HepG2 (cell line): ENCODE measurements at regions not wholly inside any gene's neighbourhood (a gene's known extent, or its start where the extent isn't known, plus 50 kb on each side); places are given as distances from the start of the nearest gene placed in this dataset.

Experiments
- ATAC-seq: fragments of 200-7000 bp; cut with Tn5 transposase; 3 replicates; pipeline ENCODE4 v1.9.1; 2020; ENCODE audit warnings: mild to moderate bottlenecking, moderate library complexity
- BruUV-seq: library from RNA; stranded (reverse); fragments of 400-500 nt; replicated peaks from 2 replicates; lab custom pipeline; 2021; lab: Mats Ljungman, UMichigan
- CTCF ChIA-PET: fragments of 300-600 bp; formaldehyde crosslinking; extraction: SDS; loops from one replicate; lab custom pipeline; 2021; ENCODE audit warnings: low total read pairs, inconsistent platforms, low intra/inter-chr PET ratio; lab: Yijun Ruan, JAX
- POLR2A ChIA-PET: fragments of 350-600 bp; sonication (Branson Sonifier 250); formaldehyde crosslinking; loops from one replicate; lab custom pipeline; 2020; ENCODE audit warnings: antibody characterized with exemption, inconsistent platforms; lab: Yijun Ruan, JAX
- DNase-seq: peaks from one replicate; pipeline ENCODE4 v3.0.0-alpha.2; 2015; ENCODE audit warnings: low spot score
- FAIRE-seq: peaks from 3 replicates; lab custom pipeline; 2011; peaks lifted over from hg19 to GRCh38; lab: Jason Lieb, UNC
- H2AFZ ChIP-seq: one replicate; pipeline ENCODE4 v1.6.1; 2011; ENCODE audit warnings: low read length, inconsistent platforms
- H3K27ac ChIP-seq: fragments of 300-600 bp; 3 replicates; pipeline ENCODE4 v1.8.0; 2011; ENCODE audit warnings: mixed run types, mild to moderate bottlenecking, mixed read lengths, low read length, inconsistent platforms; ENCODE audit not compliant: insufficient read depth; ENCODE audit errors: extremely low read length
- H3K27me3 ChIP-seq, 2 experiments: fragments of 200-600 bp in 1 of 2; 2 replicates in 1 of 2; 3 replicates in 1 of 2; pipeline versions ENCODE4 v1.6.0 to v1.8.0; 2011; ENCODE audit warnings: low read length in 2 of 2, mild to moderate bottlenecking in 2 of 2, moderate library complexity in 2 of 2, inconsistent platforms in 1 of 2; ENCODE audit not compliant: insufficient read depth in 2 of 2, control insufficient read depth in 1 of 2
- H3K36me3 ChIP-seq, 2 experiments: fragments of 200-600 bp in 1 of 2; replicated peaks in 1 of 2; 2 replicates in 1 of 2; 3 replicates in 1 of 2; pipeline versions ENCODE4 v1.5.1 to v1.8.0; 2011; ENCODE audit warnings: low read length in 2 of 2, inconsistent platforms in 1 of 2; ENCODE audit not compliant: insufficient read depth in 2 of 2, control insufficient read depth in 1 of 2
- H3K4me1 ChIP-seq: 2 replicates; pipeline ENCODE4 v1.5.1; 2012; ENCODE audit warnings: low read length, inconsistent platforms; ENCODE audit not compliant: insufficient read depth
- H3K4me2 ChIP-seq: 2 replicates; pipeline ENCODE4 v1.6.0; 2011; ENCODE audit warnings: low read depth, low read length, inconsistent platforms
- H3K4me3 ChIP-seq, 3 experiments: fragments of 200-600 bp in 1 of 3; sonication (generic), shearing (Covaris generic) in 1 of 3; replicated peaks in 1 of 3; 2 replicates each; pipeline ENCODE4 v1.5.1; 2011 to 2016; ENCODE audit warnings: low read length in 3 of 3, inconsistent platforms in 2 of 3, low read depth in 2 of 3, mild to moderate bottlenecking in 2 of 3, control low read depth in 1 of 3, mixed read lengths in 1 of 3; ENCODE audit not compliant: insufficient read depth in 1 of 3
- H3K79me2 ChIP-seq: one replicate; pipeline ENCODE4 v1.6.1; 2011; ENCODE audit warnings: low read length, inconsistent platforms; ENCODE audit not compliant: insufficient read depth
- H3K9ac ChIP-seq: 2 replicates; pipeline ENCODE4 v1.6.0; 2011; ENCODE audit warnings: mild to moderate bottlenecking, low read depth, low read length, inconsistent platforms; ENCODE audit not compliant: insufficient read depth
- H3K9me3 ChIP-seq: 2 replicates; pipeline ENCODE4 v1.5.1; 2012; ENCODE audit warnings: mild to moderate bottlenecking, low read length
- H4K20me1 ChIP-seq: 2 replicates; pipeline ENCODE4 v1.6.0; 2011; ENCODE audit warnings: inconsistent platforms, mild to moderate bottlenecking, low read length, moderate library complexity; ENCODE audit not compliant: insufficient read depth
- KAT7 ChIP-seq: IDR thresholded peaks from 2 replicates; pipeline ENCODE4 v1.6.1; 2018; ENCODE audit warnings: borderline replicate concordance, missing compliant biosample characterization
- KIAA2018 ChIP-seq: sonication (generic); formaldehyde crosslinking; IDR thresholded peaks from 2 replicates; pipeline ENCODE4 v1.5.0; 2020; ENCODE audit warnings: mild to moderate bottlenecking, missing genetic modification reagents, borderline replicate concordance
- MZF1 ChIP-seq: sonication (generic); formaldehyde crosslinking; IDR thresholded peaks from 2 replicates; pipeline ENCODE4 v1.8.1; 2023; ENCODE audit warnings: mild to moderate bottlenecking, missing genetic modification reagents, borderline replicate concordance
- SALL2 ChIP-seq: sonication (generic); formaldehyde crosslinking; IDR thresholded peaks from 2 replicates; pipeline ENCODE4 v1.8.1; 2023; ENCODE audit warnings: mild to moderate bottlenecking, missing genetic modification reagents, inconsistent platforms
- SMAD1 ChIP-seq: sonication (generic); formaldehyde crosslinking; IDR thresholded peaks from 2 replicates; pipeline ENCODE4 v1.4.0; 2020; ENCODE audit warnings: missing genetic modification reagents, low read depth, mild to moderate bottlenecking, borderline replicate concordance
- U2AF2 ChIP-seq: fragments of 200-400 bp; formaldehyde crosslinking; IDR thresholded peaks from 2 replicates; pipeline ENCODE4 v1.6.1; 2017; ENCODE audit warnings: low read depth, mild to moderate bottlenecking, low read length
- ZNF333 ChIP-seq: sonication (generic); formaldehyde crosslinking; IDR thresholded peaks from 2 replicates; pipeline ENCODE4 v1.4.0; 2020; ENCODE audit warnings: mild to moderate bottlenecking, missing genetic modification reagents, borderline replicate concordance
- ZNF34 ChIP-seq: sonication (generic); formaldehyde crosslinking; IDR thresholded peaks from 2 replicates; pipeline ENCODE4 v1.4.0; 2020; ENCODE audit warnings: mild to moderate bottlenecking, missing genetic modification reagents, borderline replicate concordance
- ZZZ3 ChIP-seq: sonication (generic); formaldehyde crosslinking; IDR thresholded peaks from 2 replicates; pipeline ENCODE4 v1.4.0; 2020; ENCODE audit warnings: missing genetic modification reagents, mild to moderate bottlenecking, borderline replicate concordance
- WGBS: methylation state at CpG from one replicate; pipeline ENCODE4 v1.1.6; 2017; ENCODE audit warnings: low lambda C conversion rate; 5-methylcytosine and 5-hydroxymethylcytosine counted together
- in situ Hi-C: cut with HindIII; loops from 2 replicates; pipeline ENCODE4 v1.10.0; 2017; ENCODE audit warnings: low pct_unique_long_range_greater_than_20kb; ENCODE audit not compliant: extremely low pct_ligation_motif_present
- intact Hi-C: fragments of 100-400 bp; cut with micrococcal nuclease; formaldehyde crosslinking; loops from one replicate; pipeline ENCODE4 v1.10.0; 2022; ENCODE audit not compliant: unreplicated experiment

GRCh38 chr15:29538044-29538443 lies 268.4 kb upstream of the NSMCE3 start:
- Histone ChIP-seq H3K27me3 (peaks cover 0 to 19% of the 10 kb centered on the region in 2 experiments; a peak in 4 of 5 replicates), H3K4me3 (no peak overlapping the region), H3K9ac (no peak overlapping the region), H3K36me3 (no peaks in the 10 kb centered on the region), H2AFZ (no peak overlapping the region), H3K4me2 (no peak overlapping the region), H3K9me3 (no peaks in the 10 kb centered on the region), H3K4me1 (no peaks in the 10 kb centered on the region), H3K79me2 (no peaks in the 10 kb centered on the region), H4K20me1 (no peaks in the 10 kb centered on the region), H3K27ac (no peak overlapping the region)
- 11% methylated on average over 5 of the region's 5 CpGs for WGBS
- intact Hi-C loops (no loop called here), in situ Hi-C loops (no loop called here)
- FAIRE-seq (no peak), DNase-seq (no peak), ATAC-seq (no peak)
- POLR2A ChIA-PET = no interaction called here
- no TSS peak for BruUV-seq
- CTCF ChIA-PET = no interaction called here
- no peak for TF ChIP-seq MZF1
- TF ChIP-seq SMAD1 (CRISPR knock-in tag) = no peak
- TF ChIP-seq KAT7 = no peak
- no peak for TF ChIP-seq ZNF333 (CRISPR knock-in tag)
- no peak for TF ChIP-seq ZNF34 (CRISPR knock-in tag)
- TF ChIP-seq ZZZ3 (CRISPR knock-in tag) = no peak
- TF ChIP-seq SALL2 (CRISPR knock-in tag) = no peak
- TF ChIP-seq U2AF2 = no peak
- TF ChIP-seq, all 625 proteins: peak for 0

- Histone ChIP-seq H3K4me3 (no peak overlapping the region), H3K27ac (no peak overlapping the region), H3K9me3 (no peaks in the 10 kb centered on the region), H3K79me2 (no peaks in the 10 kb centered on the region), H3K9ac (no peak overlapping the region), H4K20me1 (no peaks in the 10 kb centered on the region), H3K27me3 (peaks cover 0 to 19% of the 10 kb centered on the region in 2 experiments; a peak in 4 of 5 replicates), H3K4me2 (no peak overlapping the region), H3K4me1 (no peaks in the 10 kb centered on the region), H2AFZ (no peak overlapping the region), H3K36me3 (no peaks in the 10 kb centered on the region)
- CTCF ChIA-PET = no interaction called here
- 20% methylated on average over 2 of the region's 3 CpGs for WGBS
- in situ Hi-C loops (no loop called here), intact Hi-C loops (no loop called here)
- POLR2A ChIA-PET = no interaction called here
- ATAC-seq (no peak), DNase-seq (no peak), FAIRE-seq (no peak)
- no TSS peak for BruUV-seq
- no peak for TF ChIP-seq KIAA2018
Observed at GRCh38 chr15:29535952-29536351, 266.3 kb upstream of the NSMCE3 start.
